ENCODE measurements at regions not wholly inside any gene's neighbourhood (a gene's known extent, or its start where the extent isn't known, plus 50 kb on each side); places are given as distances from the start of the nearest gene placed in this dataset.

GRCh38 chr3:187490366-187490765 lies 122.2 kb downstream of the RTP4 start:
- dilution Hi-C loops (cut with MboI; ENCODE audit: extremely low pct_ligation_motif_present, low sequenced_read_pairs) (no loop called here), intact Hi-C loops (cut with micrococcal nuclease) (no loop called here)
- Histone ChIP-seq H3K79me2 (ENCODE audit: control insufficient read depth, insufficient read depth, low read length) (no peaks in the 10 kb centered on the region), H3K27ac (ENCODE audit: insufficient read depth, low read depth, low read length) (no peak overlapping the region), H4K20me1 (replicated peaks; ENCODE audit: control insufficient read depth, extremely low read depth, insufficient read depth, low read length) (no peaks in the 10 kb centered on the region), H3K4me2 (ENCODE audit: insufficient read depth, low read length) (no peak overlapping the region), H3K9me3 (replicated peaks; ENCODE audit: control insufficient read depth, insufficient read depth, low read length) (no peaks in the 10 kb centered on the region), H3K9me1 (replicated peaks; ENCODE audit: control insufficient read depth, extremely low read depth, insufficient read depth, low read length) (no peaks in the 10 kb centered on the region), H3K9ac (replicated peaks; ENCODE audit: extremely low read depth, insufficient read depth, low read length) (no peak overlapping the region), H3K4me3 (replicated peaks in 1 of 3; ENCODE audit: insufficient read depth in 1 of 3, low read depth in 1 of 3, low read length in 3 of 3) (no peak overlapping the region), H3K27me3 (ENCODE audit: control insufficient read depth in 2 of 2, insufficient read depth in 2 of 2, low read length in 2 of 2) (no peaks in the 10 kb centered on the region), H2AFZ (ENCODE audit: low read depth, low read length) (no peak overlapping the region), H3K36me3 (ENCODE audit: control insufficient read depth in 2 of 2, extremely low read depth in 1 of 2, insufficient read depth in 2 of 2, low read length in 2 of 2) (no peaks in the 10 kb centered on the region), H3K4me1 (ENCODE audit: control insufficient read depth, extremely low read depth, insufficient read depth, low read length) (no peaks in the 10 kb centered on the region)
- ChIA-PET CTCF (no interaction called here), POLR2A (no interaction called here)
- no peak for FAIRE-seq
- BruUV-seq (replicated peaks): no TSS peak
- TF ChIP-seq POLR2AphosphoS5 (IDR thresholded peaks at IDR 0.05; ENCODE audit: insufficient read depth, low read depth, low read length): no peak
- TF ChIP-seq EZH2 (IDR thresholded peaks at IDR 0.05; ENCODE audit: borderline replicate concordance, low read depth, low read length, severe bottlenecking): no peak
- TF ChIP-seq, protein P1, sequence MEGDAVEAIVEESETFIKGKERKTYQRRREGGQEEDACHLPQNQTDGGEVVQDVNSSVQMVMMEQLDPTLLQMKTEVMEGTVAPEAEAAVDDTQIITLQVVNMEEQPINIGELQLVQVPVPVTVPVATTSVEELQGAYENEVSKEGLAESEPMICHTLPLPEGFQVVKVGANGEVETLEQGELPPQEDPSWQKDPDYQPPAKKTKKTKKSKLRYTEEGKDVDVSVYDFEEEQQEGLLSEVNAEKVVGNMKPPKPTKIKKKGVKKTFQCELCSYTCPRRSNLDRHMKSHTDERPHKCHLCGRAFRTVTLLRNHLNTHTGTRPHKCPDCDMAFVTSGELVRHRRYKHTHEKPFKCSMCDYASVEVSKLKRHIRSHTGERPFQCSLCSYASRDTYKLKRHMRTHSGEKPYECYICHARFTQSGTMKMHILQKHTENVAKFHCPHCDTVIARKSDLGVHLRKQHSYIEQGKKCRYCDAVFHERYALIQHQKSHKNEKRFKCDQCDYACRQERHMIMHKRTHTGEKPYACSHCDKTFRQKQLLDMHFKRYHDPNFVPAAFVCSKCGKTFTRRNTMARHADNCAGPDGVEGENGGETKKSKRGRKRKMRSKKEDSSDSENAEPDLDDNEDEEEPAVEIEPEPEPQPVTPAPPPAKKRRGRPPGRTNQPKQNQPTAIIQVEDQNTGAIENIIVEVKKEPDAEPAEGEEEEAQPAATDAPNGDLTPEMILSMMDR (IDR thresholded peaks at IDR 0.05; ENCODE audit: extremely low read depth in 1 of 2, insufficient read depth in 1 of 2, low read depth in 1 of 2, low read length in 2 of 2): no peak
- no peak for TF ChIP-seq JUN (IDR thresholded peaks at IDR 0.05; ENCODE audit: borderline replicate concordance, insufficient read depth, insufficient read length, low read depth)
- no peak for TF ChIP-seq POLR2A (IDR thresholded peaks at IDR 0.05; ENCODE audit: low read depth, low read length)
- no peak for TF ChIP-seq MYC (IDR thresholded peaks at IDR 0.05; ENCODE audit: low read depth, low read length)
- TF ChIP-seq GATA2 (IDR thresholded peaks at IDR 0.05; ENCODE audit: insufficient read depth, insufficient read length, low read depth, low read length): no peak
- no peak for TF ChIP-seq FOS (IDR thresholded peaks at IDR 0.05; ENCODE audit: borderline replicate concordance, insufficient read depth, low read length)
- TF ChIP-seq, protein P2, sequence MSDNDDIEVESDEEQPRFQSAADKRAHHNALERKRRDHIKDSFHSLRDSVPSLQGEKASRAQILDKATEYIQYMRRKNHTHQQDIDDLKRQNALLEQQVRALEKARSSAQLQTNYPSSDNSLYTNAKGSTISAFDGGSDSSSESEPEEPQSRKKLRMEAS (IDR thresholded peaks at IDR 0.05; ENCODE audit: insufficient read depth, insufficient read length): no peak
- no peak for DNase-seq (ENCODE audit: low read depth, low spot score)
